SU-DHL-6 (cell line): ENCODE measurements at regions not wholly inside any gene's neighbourhood (a gene's known extent, or its start where the extent isn't known, plus 50 kb on each side); places are given as distances from the start of the nearest gene placed in this dataset.

Source experiments
- H2AFZ ChIP-seq: fragments of 200-600 bp; sonication (generic); 2 replicates; pipeline ENCODE4 v1.6.1; 2014; ENCODE audit warnings: low read depth, mild to moderate bottlenecking, moderate library complexity, mixed read lengths, antibody characterized with exemption, low read length; ENCODE audit not compliant: severe bottlenecking
- H3F3A ChIP-seq: fragments of 200-600 bp; shearing (Covaris generic); 2 replicates; pipeline ENCODE4 v1.6.0; 2016; ENCODE audit warnings: antibody characterized with exemption, mild to moderate bottlenecking; ENCODE audit not compliant: insufficient read depth
- H3K27ac ChIP-seq: fragments of 200-600 bp; sonication (generic); 2 replicates; pipeline ENCODE4 v1.5.1; 2016; ENCODE audit warnings: low read depth, mild to moderate bottlenecking, low read length, moderate library complexity, mixed read lengths
- H3K27me3 ChIP-seq: fragments of 200-600 bp; sonication (generic), shearing (Covaris generic); 2 replicates; pipeline ENCODE4 v1.6.0; 2014; ENCODE audit warnings: mild to moderate bottlenecking, low read length
- H3K36me3 ChIP-seq: fragments of 200-600 bp; sonication (generic); 2 replicates; pipeline ENCODE4 v1.6.1; 2014; ENCODE audit warnings: mild to moderate bottlenecking, low read length, mixed read lengths
- H3K4me2 ChIP-seq: fragments of 300-600, 200-600 bp; shearing (Covaris generic), sonication (generic); 2 replicates; pipeline ENCODE4 v1.6.0; 2014; ENCODE audit warnings: low read length, low read depth, mild to moderate bottlenecking; ENCODE audit not compliant: poor library complexity, severe bottlenecking
- H3K4me3 ChIP-seq: fragments of 200-600 bp; sonication (generic); 2 replicates; pipeline ENCODE4 v1.5.1; 2014; ENCODE audit warnings: antibody characterized with exemption, low read length, mild to moderate bottlenecking, mixed read lengths; ENCODE audit not compliant: insufficient read depth, poor library complexity, severe bottlenecking
- H3K79me2 ChIP-seq: fragments of 200-600 bp; sonication (generic); 2 replicates; pipeline ENCODE4 v1.6.1; 2014; ENCODE audit warnings: mild to moderate bottlenecking, low read length, moderate library complexity; ENCODE audit not compliant: insufficient read depth
- H3K9ac ChIP-seq: fragments of 200-600 bp; sonication (generic); 2 replicates; pipeline ENCODE4 v1.7.0; 2014; ENCODE audit warnings: mild to moderate bottlenecking, low read length
- H3K9me2 ChIP-seq: fragments of 200-600 bp; sonication (generic); replicated peaks from 2 replicates; pipeline ENCODE4 v1.6.1; 2014; ENCODE audit warnings: low read length; ENCODE audit not compliant: insufficient read depth
- H3K9me3 ChIP-seq: fragments of 200-600 bp; sonication (generic); 2 replicates; pipeline ENCODE4 v1.6.1; 2014; ENCODE audit warnings: low read length, mixed read lengths; ENCODE audit not compliant: insufficient read depth
- H4K20me1 ChIP-seq: fragments of 200-600 bp; sonication (generic); 2 replicates; pipeline ENCODE4 v1.6.1; 2014; ENCODE audit warnings: low read depth, mild to moderate bottlenecking, antibody characterized with exemption, low read length, moderate library complexity, mixed read lengths
- EZH2phosphoT487 ChIP-seq: fragments of 200-600 bp; sonication (generic), shearing (Covaris generic); conservative IDR thresholded peaks from 2 replicates; pipeline ENCODE4 v1.6.1; 2018; ENCODE audit warnings: mild to moderate bottlenecking, antibody characterized with exemption, low read length, moderate library complexity, mixed read lengths
- TF ChIP-seq, protein P1 (sequence below): fragments of 200-600 bp; sonication (generic); IDR thresholded peaks from one replicate; pipeline ENCODE4 v1.5.1; 2017; ENCODE audit warnings: antibody characterized with exemption, mild to moderate bottlenecking, low read length, moderate library complexity; ENCODE audit not compliant: insufficient read depth, poor library complexity, severe bottlenecking

DNA sequence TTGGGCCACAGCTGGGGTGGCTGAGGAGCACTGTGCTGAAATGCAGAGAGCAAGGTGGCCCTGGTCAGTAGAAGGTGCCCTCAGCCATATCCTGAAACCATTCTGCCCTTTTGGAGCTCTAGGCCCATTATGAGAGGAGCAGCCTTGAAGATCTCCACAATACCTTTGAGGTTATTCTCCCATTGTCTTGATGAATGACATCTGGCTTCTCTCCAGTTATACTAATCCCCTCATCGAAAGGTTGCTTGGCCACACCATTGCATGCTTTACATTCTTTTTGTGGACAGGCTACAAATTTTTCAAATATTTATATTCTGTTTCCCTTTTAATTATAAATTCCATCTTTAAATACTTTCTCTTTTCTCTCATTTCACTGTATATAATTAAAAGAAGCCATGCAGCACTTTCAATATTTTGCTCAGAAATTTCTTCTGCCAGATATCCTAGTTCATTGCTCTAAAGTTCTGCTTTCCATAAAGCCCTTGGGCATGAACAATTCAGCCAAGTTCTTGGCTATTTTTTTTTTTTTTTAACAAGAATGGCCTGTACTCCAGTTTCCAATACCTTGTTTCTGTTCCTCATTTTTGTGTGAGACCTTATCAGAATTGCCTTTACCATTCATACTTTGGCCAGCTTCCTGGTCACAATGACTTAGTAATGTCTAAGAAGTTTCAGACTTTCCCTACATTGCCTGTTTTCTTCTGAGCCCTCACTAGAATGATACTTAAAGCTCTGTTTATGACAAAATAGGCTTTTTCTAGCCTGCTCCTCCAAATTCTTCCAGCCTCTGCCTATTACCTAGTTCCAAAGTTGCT, 138.9 kb upstream of the SGO1 start:
- TF ChIP-seq, protein P1, sequence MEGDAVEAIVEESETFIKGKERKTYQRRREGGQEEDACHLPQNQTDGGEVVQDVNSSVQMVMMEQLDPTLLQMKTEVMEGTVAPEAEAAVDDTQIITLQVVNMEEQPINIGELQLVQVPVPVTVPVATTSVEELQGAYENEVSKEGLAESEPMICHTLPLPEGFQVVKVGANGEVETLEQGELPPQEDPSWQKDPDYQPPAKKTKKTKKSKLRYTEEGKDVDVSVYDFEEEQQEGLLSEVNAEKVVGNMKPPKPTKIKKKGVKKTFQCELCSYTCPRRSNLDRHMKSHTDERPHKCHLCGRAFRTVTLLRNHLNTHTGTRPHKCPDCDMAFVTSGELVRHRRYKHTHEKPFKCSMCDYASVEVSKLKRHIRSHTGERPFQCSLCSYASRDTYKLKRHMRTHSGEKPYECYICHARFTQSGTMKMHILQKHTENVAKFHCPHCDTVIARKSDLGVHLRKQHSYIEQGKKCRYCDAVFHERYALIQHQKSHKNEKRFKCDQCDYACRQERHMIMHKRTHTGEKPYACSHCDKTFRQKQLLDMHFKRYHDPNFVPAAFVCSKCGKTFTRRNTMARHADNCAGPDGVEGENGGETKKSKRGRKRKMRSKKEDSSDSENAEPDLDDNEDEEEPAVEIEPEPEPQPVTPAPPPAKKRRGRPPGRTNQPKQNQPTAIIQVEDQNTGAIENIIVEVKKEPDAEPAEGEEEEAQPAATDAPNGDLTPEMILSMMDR = no peak
- TF ChIP-seq EZH2phosphoT487 = no peak
- Histone ChIP-seq H3K9me3 (no peaks in the 10 kb centered on the region), H3K36me3 (no peaks in the 10 kb centered on the region), H3K79me2 (no peaks in the 10 kb centered on the region), H3F3A (no peaks in the 10 kb centered on the region), H3K9me2 (no peaks in the 10 kb centered on the region), H3K4me2 (no peak overlapping the region), H4K20me1 (no peaks in the 10 kb centered on the region), H2AFZ (no peak overlapping the region), H3K27ac (no peak overlapping the region), H3K27me3 (no peaks in the 10 kb centered on the region), H3K4me3 (no peak overlapping the region), H3K9ac (no peak overlapping the region)

DNA sequence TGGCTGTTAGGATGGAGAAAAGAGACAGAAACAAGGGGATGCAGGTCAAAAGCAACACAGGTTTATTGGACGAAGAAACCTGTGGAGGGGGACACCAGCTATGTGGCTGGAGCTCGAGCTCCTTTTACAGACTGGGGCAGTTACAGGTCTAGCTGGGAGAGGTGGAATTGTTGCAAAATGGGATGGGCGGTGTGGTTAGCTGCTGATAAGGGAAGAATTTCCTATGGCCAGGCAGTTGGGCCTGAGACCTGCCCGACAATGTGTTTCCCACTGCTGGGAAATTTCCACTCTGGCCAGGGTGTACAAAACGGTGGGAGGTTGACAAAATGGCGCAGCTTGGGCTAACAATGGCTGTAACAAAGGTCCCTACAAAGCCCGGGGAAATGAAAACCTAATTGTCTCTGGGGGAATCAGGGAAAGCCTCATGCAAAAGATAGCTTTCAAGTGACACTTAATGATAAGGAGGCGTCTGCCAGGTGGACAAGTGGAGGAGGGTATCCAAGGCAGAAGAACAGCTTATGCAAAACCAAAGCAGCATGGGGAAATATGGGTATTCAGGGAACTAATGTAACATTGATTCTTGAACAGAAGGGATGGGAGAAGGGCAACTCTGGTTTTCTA, 137.4 kb upstream of the SGO1 start:
- H3K4me2 ChIP-seq = no peak overlapping the region
- TF ChIP-seq, protein P1 = no peak
- TF ChIP-seq EZH2phosphoT487 = no peak

DNA sequence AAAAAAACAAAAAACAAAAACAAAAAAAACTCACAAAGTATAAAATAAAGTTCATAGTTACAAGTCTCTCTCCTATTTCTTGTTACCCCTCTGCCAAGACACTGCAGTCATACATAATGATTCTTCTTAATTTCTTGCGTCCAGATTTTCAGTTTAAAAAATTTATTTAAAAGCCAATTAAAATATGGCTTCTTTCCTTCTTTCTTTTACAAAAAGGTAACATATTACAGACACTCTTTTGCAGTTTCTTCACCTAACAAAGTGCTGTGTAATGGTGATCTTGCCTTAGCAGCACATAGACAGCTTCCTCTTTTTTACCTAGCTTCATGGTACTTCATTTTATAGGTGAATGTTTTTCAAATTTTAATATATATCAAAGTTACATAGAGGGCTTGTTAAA, 136.1 kb upstream of the SGO1 start:
- TF ChIP-seq EZH2phosphoT487 = no peak
- TF ChIP-seq, protein P1 = no peak
- H3K9me3 ChIP-seq = no peaks in the 10 kb centered on the region
- H3K9me2 ChIP-seq = no peaks in the 10 kb centered on the region
- no peaks in the 10 kb centered on the region for H3K27me3 ChIP-seq
- H4K20me1 ChIP-seq = no peaks in the 10 kb centered on the region
- H3K4me2 ChIP-seq = no peak overlapping the region
- no peak overlapping the region for H3K27ac ChIP-seq
- no peaks in the 10 kb centered on the region for H3F3A ChIP-seq
- H3K79me2 ChIP-seq = no peaks in the 10 kb centered on the region
- no peak overlapping the region for H2AFZ ChIP-seq
- no peaks in the 10 kb centered on the region for H3K36me3 ChIP-seq
- no peak overlapping the region for H3K9ac ChIP-seq
- no peak overlapping the region for H3K4me3 ChIP-seq

More for the DNA sequence above, 137.4 kb upstream of the SGO1 start:
- H3F3A ChIP-seq = no peaks in the 10 kb centered on the region
- no peaks in the 10 kb centered on the region for H3K79me2 ChIP-seq
- H2AFZ ChIP-seq = no peak overlapping the region
- H3K4me3 ChIP-seq = no peak overlapping the region
- H3K36me3 ChIP-seq = no peaks in the 10 kb centered on the region
- H3K9me3 ChIP-seq = no peaks in the 10 kb centered on the region
- H4K20me1 ChIP-seq = no peaks in the 10 kb centered on the region
- H3K27ac ChIP-seq = no peak overlapping the region
- H3K9me2 ChIP-seq = no peaks in the 10 kb centered on the region
- no peak overlapping the region for H3K9ac ChIP-seq
- no peaks in the 10 kb centered on the region for H3K27me3 ChIP-seq
